Karpas-422 (cell line): ENCODE measurements at regions not wholly inside any gene's neighbourhood (a gene's known extent, or its start where the extent isn't known, plus 50 kb on each side); places are given as distances from the start of the nearest gene placed in this dataset.

Experiments
- DNase-seq: peaks from one replicate; pipeline ENCODE4 v3.0.0-alpha.2; 2015
- H2AFZ ChIP-seq: fragments of 200-600 bp; sonication (generic); 2 replicates; pipeline ENCODE4 v1.6.1; 2014; ENCODE audit warnings: antibody characterized with exemption, low read length, mixed read lengths
- H3K27ac ChIP-seq: fragments of 200-600 bp; sonication (generic); 2 replicates; pipeline ENCODE4 v1.5.1; 2014; ENCODE audit warnings: mild to moderate bottlenecking, low read length, moderate library complexity
- H3K27me3 ChIP-seq: fragments of 200-600 bp; sonication (generic); 2 replicates; pipeline ENCODE4 v1.6.1; 2014; ENCODE audit warnings: low read length, mixed read lengths
- H3K36me3 ChIP-seq: fragments of 200-600 bp; sonication (generic); 2 replicates; pipeline ENCODE4 v1.6.1; 2014; ENCODE audit warnings: low read length, mixed read lengths; ENCODE audit not compliant: insufficient read depth
- H3K4me1 ChIP-seq: fragments of 200-600 bp; sonication (generic); 2 replicates; pipeline ENCODE4 v1.6.1; 2014; ENCODE audit warnings: mild to moderate bottlenecking, low read length, mixed read lengths
- H3K4me2 ChIP-seq: fragments of 200-600 bp; sonication (generic); 2 replicates; pipeline ENCODE4 v1.6.1; 2014; ENCODE audit warnings: low read length, low read depth, mild to moderate bottlenecking; ENCODE audit not compliant: poor library complexity, severe bottlenecking
- H3K4me3 ChIP-seq: fragments of 200-600 bp; sonication (generic); 2 replicates; pipeline ENCODE4 v1.5.1; 2014; ENCODE audit warnings: mild to moderate bottlenecking, antibody characterized with exemption, low read length, mixed read lengths
- H3K79me2 ChIP-seq: fragments of 200-600 bp; sonication (generic); 2 replicates; pipeline ENCODE4 v1.6.1; 2014; ENCODE audit warnings: mild to moderate bottlenecking, low read length, mixed read lengths
- H3K9ac ChIP-seq: fragments of 200-600 bp; sonication (generic); 2 replicates; pipeline ENCODE4 v1.6.0; 2014; ENCODE audit warnings: low read length
- H3K9me2 ChIP-seq: fragments of 200-600 bp; sonication (generic), shearing (Covaris generic); replicated peaks from 2 replicates; pipeline ENCODE4 v1.6.0; 2014; ENCODE audit warnings: mild to moderate bottlenecking, low read length, moderate library complexity; ENCODE audit not compliant: insufficient read depth
- H3K9me3 ChIP-seq: fragments of 300-700, 200-600 bp; sonication (generic); 2 replicates; pipeline ENCODE4 v1.6.1; 2014; ENCODE audit warnings: low read length, mixed read lengths
- H4K20me1 ChIP-seq: fragments of 200-600 bp; sonication (generic); 2 replicates; pipeline ENCODE4 v1.6.1; 2014; ENCODE audit warnings: mild to moderate bottlenecking, antibody characterized with exemption, low read length, low read depth; ENCODE audit not compliant: insufficient read depth

DNA sequence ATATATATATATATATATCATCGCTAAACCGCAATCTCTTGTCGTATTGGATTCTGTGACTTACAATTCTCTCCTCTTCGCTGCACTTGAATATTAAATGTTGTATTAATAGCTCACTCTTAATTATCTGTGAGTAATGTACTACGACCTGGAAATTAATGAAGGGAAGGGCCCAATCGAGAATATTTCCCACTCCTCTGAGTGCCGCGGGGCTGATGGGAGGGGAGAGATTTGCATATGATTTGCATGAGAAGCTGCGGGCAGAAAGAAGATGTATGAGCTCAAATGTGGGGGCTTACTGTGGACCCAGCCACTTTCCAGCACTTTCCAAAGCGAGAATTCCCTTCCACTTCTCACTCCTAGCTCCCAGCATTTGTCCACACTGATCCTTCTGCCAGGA is 141.2 kb downstream of the MN1 start:
- no peaks in the 10 kb centered on the region; the same call in 1 of the 2 replicates for H3K9me3 ChIP-seq
- no peak for DNase-seq
- H3K79me2 ChIP-seq: no peaks in the 10 kb centered on the region
- H3K27ac ChIP-seq: no peak overlapping the region
- no peak overlapping the region for H3K4me3 ChIP-seq
- H3K9ac ChIP-seq: no peak overlapping the region
- no peaks in the 10 kb centered on the region for H3K36me3 ChIP-seq
- H2AFZ ChIP-seq: no peak overlapping the region
- H3K4me1 ChIP-seq: no peaks in the 10 kb centered on the region
- H3K4me2 ChIP-seq: no peak overlapping the region
- H4K20me1 ChIP-seq: no peaks in the 10 kb centered on the region
- H3K27me3 ChIP-seq: no peaks in the 10 kb centered on the region
- H3K9me2 ChIP-seq: no peaks in the 10 kb centered on the region

DNA sequence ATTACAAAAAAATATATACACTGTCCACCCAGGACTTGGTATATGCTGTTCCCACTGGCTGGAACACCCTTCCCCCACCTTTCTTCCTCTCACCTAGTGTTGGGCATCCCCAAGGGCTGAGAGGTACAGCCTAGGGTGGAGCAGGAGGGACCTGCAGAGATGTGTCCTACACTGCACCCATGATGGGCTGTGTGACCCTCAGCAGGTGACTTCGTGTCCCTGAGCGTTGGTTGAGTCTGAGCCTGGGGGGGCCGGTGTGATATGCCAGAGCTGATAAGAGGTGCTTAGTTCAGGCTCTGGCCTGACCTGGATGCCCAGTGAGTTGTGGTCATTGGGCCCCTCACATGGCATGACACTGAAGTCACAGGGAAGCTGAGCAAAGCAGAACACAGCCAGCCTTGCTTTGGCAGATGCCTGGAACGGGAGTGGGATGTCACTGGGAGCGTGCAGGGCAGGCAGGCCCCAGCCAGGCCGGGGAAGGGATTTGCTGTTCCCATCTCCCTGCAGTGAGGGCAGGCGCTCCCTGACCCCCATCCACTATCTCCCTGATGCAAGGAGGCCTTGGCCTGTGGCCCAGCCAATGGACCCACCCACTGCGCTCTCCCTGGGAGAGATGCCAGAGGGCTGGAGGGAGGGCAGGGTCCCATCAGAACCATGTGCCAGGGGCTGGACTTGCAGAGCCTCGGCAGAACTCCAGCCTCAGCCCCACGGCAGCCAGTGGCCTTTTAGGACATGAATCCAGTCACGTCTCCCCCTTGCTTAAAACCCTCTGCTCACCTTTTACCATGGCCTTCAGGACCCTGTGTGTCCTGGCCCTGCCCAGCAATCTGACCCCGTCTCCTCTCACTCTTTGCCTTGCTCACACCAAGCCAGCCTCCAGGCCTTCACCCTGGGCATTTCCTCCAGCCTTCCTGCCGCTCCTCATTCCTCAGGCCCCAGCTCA is 138.9 kb downstream of the MN1 start:
- no peaks in the 10 kb centered on the region for H3K9me3 ChIP-seq
- no peak overlapping the region for H3K9ac ChIP-seq
- DNase-seq: no peak
- H3K36me3 ChIP-seq: no peaks in the 10 kb centered on the region
- H3K27me3 ChIP-seq: no peaks in the 10 kb centered on the region
- H3K4me3 ChIP-seq: no peak overlapping the region
- no peaks in the 10 kb centered on the region for H4K20me1 ChIP-seq
- no peaks in the 10 kb centered on the region for H3K4me1 ChIP-seq
- H3K4me2 ChIP-seq: no peak overlapping the region
- H3K9me2 ChIP-seq: no peaks in the 10 kb centered on the region
- H3K79me2 ChIP-seq: no peaks in the 10 kb centered on the region
- H2AFZ ChIP-seq: no peak overlapping the region
- H3K27ac ChIP-seq: no peak overlapping the region

DNA sequence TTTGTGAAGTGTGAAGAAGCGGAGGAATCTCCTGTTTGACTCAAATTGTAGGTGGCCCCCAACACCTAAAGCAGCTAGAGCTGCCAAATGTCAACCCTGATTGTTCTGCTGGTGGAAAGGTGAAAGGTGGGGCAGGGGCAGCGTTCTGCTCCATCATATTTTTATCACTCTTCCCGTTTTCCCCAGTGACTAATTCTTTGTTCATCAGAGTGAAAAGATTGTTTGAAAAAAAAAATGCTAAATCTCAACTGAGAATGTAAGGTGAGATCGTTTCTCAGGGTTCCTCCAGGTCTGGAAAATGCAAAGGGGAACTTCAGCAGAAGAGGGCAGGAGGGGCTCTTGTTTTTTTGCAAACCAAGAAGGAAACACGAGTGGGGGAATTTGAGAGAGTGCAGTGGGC is 137.7 kb downstream of the MN1 start:
- no peaks in the 10 kb centered on the region for H3K79me2 ChIP-seq
- no peaks in the 10 kb centered on the region for H4K20me1 ChIP-seq
- H3K4me1 ChIP-seq: peaks cover under 1% of the 10 kb centered on the region; the same call in 1 of the 2 replicates
- no peak overlapping the region for H3K27ac ChIP-seq
- H3K4me2 ChIP-seq: no peak overlapping the region
- no peaks in the 10 kb centered on the region for H3K9me3 ChIP-seq
- H3K9me2 ChIP-seq: no peaks in the 10 kb centered on the region
- no peak overlapping the region for H3K9ac ChIP-seq
- H3K4me3 ChIP-seq: no peak overlapping the region
- no peaks in the 10 kb centered on the region for H3K36me3 ChIP-seq
- DNase-seq: no peak
- no peaks in the 10 kb centered on the region for H3K27me3 ChIP-seq
- H2AFZ ChIP-seq: no peak overlapping the region

DNA sequence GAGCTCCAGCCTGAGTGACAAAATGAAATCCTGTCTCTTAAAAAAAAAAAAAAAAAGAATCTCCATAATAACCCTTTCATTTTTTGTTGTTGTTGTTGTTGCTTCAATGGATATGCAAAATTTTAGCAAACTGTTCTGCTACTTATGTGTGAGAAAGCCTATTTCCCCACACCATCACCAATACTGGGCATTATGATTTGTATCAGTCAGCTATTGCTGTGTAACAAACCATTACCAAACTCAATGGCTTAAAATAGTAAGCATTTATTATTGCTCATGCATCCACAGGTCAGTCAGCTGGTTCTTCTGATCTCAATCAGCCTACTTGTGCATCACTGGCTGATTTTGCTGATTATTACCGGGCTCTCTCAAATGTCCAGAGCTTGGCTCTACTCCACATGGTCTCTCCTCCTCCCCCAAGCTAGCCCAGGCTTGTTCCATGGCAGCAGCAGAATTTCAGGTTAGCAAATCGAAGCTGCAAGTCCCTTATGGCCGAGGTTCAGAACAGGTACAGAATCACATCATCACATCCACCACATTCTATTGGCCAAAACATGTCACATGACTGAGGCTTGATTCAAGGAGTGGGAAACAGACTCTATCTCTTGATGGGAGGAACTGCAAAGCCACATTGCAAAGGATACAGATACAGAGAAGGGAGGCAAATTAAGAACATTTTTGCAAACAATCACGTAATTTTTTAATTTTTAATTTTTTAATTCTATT is 135.1 kb downstream of the MN1 start:
- Histone ChIP-seq H3K27me3 (no peaks in the 10 kb centered on the region), H3K9me2 (no peaks in the 10 kb centered on the region), H3K79me2 (no peaks in the 10 kb centered on the region), H3K4me1 (peaks cover 10% of the 10 kb centered on the region), H4K20me1 (no peaks in the 10 kb centered on the region), H3K36me3 (no peaks in the 10 kb centered on the region), H2AFZ (no peak overlapping the region), H3K27ac (no peak overlapping the region), H3K4me3 (no peak overlapping the region), H3K4me2 (no peak overlapping the region), H3K9ac (no peak overlapping the region), H3K9me3 (no peaks in the 10 kb centered on the region)
- DNase-seq: no peak

GRCh38 chr22:27667121-27667843 is 134.3 kb downstream of the MN1 start:
- Histone ChIP-seq H3K4me1 (peaks cover 10% of the 10 kb centered on the region), H3K9ac (no peak overlapping the region), H3K4me2 (no peak overlapping the region), H3K79me2 (no peaks in the 10 kb centered on the region), H3K36me3 (no peaks in the 10 kb centered on the region), H3K27ac (no peak overlapping the region), H3K27me3 (no peaks in the 10 kb centered on the region), H3K4me3 (no peak overlapping the region), H4K20me1 (no peaks in the 10 kb centered on the region), H3K9me2 (no peaks in the 10 kb centered on the region), H2AFZ (no peak overlapping the region), H3K9me3 (no peaks in the 10 kb centered on the region)
- DNase-seq: no peak

DNA sequence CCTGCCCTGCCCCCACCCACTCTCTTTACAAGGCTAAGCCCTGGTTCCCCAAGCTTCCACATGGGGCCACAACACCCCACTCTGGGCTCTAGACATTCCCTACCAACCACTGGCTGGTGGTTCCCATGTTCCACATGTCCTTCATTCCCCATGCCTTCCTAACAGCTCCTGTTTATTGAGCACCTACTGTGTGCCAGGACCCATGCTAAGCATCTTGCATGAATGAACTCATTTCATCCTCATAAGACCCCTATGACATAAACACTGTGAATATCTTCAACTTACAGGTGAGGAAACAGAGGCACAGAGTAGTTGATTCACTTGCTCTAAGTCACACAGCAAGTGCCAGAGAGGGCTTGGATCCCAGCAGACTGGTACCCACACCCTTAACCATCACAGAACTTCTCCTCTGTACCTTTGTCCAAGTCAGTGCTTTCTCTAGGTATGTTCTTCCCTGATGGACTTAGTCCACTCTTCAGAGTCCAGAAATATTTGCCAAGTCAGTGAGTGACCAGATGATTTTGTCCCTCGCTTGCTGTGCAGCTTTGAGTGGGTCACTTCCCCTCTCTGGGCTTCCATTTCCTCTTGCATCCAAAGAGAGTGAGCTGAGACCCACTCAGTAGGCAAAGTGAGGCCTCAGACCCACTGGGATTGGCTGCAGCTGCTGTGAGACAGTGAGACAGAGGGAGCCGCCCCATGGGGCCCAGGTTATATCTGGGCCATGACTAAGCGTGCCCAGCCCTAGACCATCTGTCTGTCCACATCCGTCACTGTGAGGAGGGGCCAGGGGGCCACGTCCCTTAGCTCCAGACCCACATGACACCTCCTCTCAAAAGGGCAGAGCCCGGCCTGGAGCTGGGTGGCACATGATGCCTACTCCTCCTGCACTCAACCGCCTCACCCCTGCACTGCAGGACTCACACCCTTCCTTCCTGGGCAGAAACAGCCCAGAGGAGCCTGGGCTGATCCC is 132.4 kb downstream of the MN1 start:
- Histone ChIP-seq H3K9me3 (no peaks in the 10 kb centered on the region), H4K20me1 (no peaks in the 10 kb centered on the region), H3K27ac (no peak overlapping the region), H3K9ac (no peak overlapping the region), H3K9me2 (no peaks in the 10 kb centered on the region), H3K4me2 (no peak overlapping the region), H2AFZ (no peak overlapping the region), H3K36me3 (no peaks in the 10 kb centered on the region), H3K4me3 (no peak overlapping the region), H3K4me1 (peaks cover 10% of the 10 kb centered on the region), H3K79me2 (no peaks in the 10 kb centered on the region), H3K27me3 (no peaks in the 10 kb centered on the region)
- peak; percentile 77 for DNase-seq

- Histone ChIP-seq H3K4me2 (no peak overlapping the region), H3K27ac (no peak overlapping the region), H3K9ac (no peak overlapping the region), H3K36me3 (no peaks in the 10 kb centered on the region), H3K79me2 (no peaks in the 10 kb centered on the region), H3K9me2 (no peaks in the 10 kb centered on the region), H3K4me1 (peaks cover 10% of the 10 kb centered on the region), H4K20me1 (no peaks in the 10 kb centered on the region), H3K27me3 (no peaks in the 10 kb centered on the region), H2AFZ (no peak overlapping the region), H3K9me3 (no peaks in the 10 kb centered on the region), H3K4me3 (no peak overlapping the region)
- DNase-seq: no peak
Measured at GRCh38 chr22:27669798-27670599, 131.6 kb downstream of the MN1 start.
